HepG2 (cell line): ENCODE measurements at regions not wholly inside any gene's neighbourhood (a gene's known extent, or its start where the extent isn't known, plus 50 kb on each side); places are given as distances from the start of the nearest gene placed in this dataset.

Experiments used
- ATAC-seq: fragments of 200-7000 bp; cut with Tn5 transposase; 3 replicates; pipeline ENCODE4 v1.9.1; 2020; ENCODE audit warnings: mild to moderate bottlenecking, moderate library complexity
- BruUV-seq: library from RNA; stranded (reverse); fragments of 400-500 nt; replicated peaks from 2 replicates; lab custom pipeline; 2021; lab: Mats Ljungman, UMichigan
- CTCF ChIA-PET: fragments of 300-600 bp; formaldehyde crosslinking; extraction: SDS; loops from one replicate; lab custom pipeline; 2021; ENCODE audit warnings: low total read pairs, inconsistent platforms, low intra/inter-chr PET ratio; lab: Yijun Ruan, JAX
- POLR2A ChIA-PET: fragments of 350-600 bp; sonication (Branson Sonifier 250); formaldehyde crosslinking; loops from one replicate; lab custom pipeline; 2020; ENCODE audit warnings: antibody characterized with exemption, inconsistent platforms; lab: Yijun Ruan, JAX
- DNase-seq: peaks from one replicate; pipeline ENCODE4 v3.0.0-alpha.2; 2015; ENCODE audit warnings: low spot score
- FAIRE-seq: peaks from 3 replicates; lab custom pipeline; 2011; peaks lifted over from hg19 to GRCh38; lab: Jason Lieb, UNC
- H2AFZ ChIP-seq: one replicate; pipeline ENCODE4 v1.6.1; 2011; ENCODE audit warnings: low read length, inconsistent platforms
- H3K27ac ChIP-seq: fragments of 300-600 bp; 3 replicates; pipeline ENCODE4 v1.8.0; 2011; ENCODE audit warnings: mixed run types, mild to moderate bottlenecking, mixed read lengths, low read length, inconsistent platforms; ENCODE audit not compliant: insufficient read depth; ENCODE audit errors: extremely low read length
- H3K27me3 ChIP-seq, 2 experiments: fragments of 200-600 bp in 1 of 2; 2 replicates in 1 of 2; 3 replicates in 1 of 2; pipeline versions ENCODE4 v1.6.0 to v1.8.0; 2011; ENCODE audit warnings: low read length in 2 of 2, mild to moderate bottlenecking in 2 of 2, moderate library complexity in 2 of 2, inconsistent platforms in 1 of 2; ENCODE audit not compliant: insufficient read depth in 2 of 2, control insufficient read depth in 1 of 2
- H3K36me3 ChIP-seq, 2 experiments: fragments of 200-600 bp in 1 of 2; replicated peaks in 1 of 2; 2 replicates in 1 of 2; 3 replicates in 1 of 2; pipeline versions ENCODE4 v1.5.1 to v1.8.0; 2011; ENCODE audit warnings: low read length in 2 of 2, inconsistent platforms in 1 of 2; ENCODE audit not compliant: insufficient read depth in 2 of 2, control insufficient read depth in 1 of 2
- H3K4me1 ChIP-seq: 2 replicates; pipeline ENCODE4 v1.5.1; 2012; ENCODE audit warnings: low read length, inconsistent platforms; ENCODE audit not compliant: insufficient read depth
- H3K4me2 ChIP-seq: 2 replicates; pipeline ENCODE4 v1.6.0; 2011; ENCODE audit warnings: low read depth, low read length, inconsistent platforms
- H3K4me3 ChIP-seq, 3 experiments: fragments of 200-600 bp in 1 of 3; sonication (generic), shearing (Covaris generic) in 1 of 3; replicated peaks in 1 of 3; 2 replicates each; pipeline ENCODE4 v1.5.1; 2011 to 2016; ENCODE audit warnings: low read length in 3 of 3, inconsistent platforms in 2 of 3, low read depth in 2 of 3, mild to moderate bottlenecking in 2 of 3, control low read depth in 1 of 3, mixed read lengths in 1 of 3; ENCODE audit not compliant: insufficient read depth in 1 of 3
- H3K79me2 ChIP-seq: one replicate; pipeline ENCODE4 v1.6.1; 2011; ENCODE audit warnings: low read length, inconsistent platforms; ENCODE audit not compliant: insufficient read depth
- H3K9ac ChIP-seq: 2 replicates; pipeline ENCODE4 v1.6.0; 2011; ENCODE audit warnings: mild to moderate bottlenecking, low read depth, low read length, inconsistent platforms; ENCODE audit not compliant: insufficient read depth
- H3K9me3 ChIP-seq: 2 replicates; pipeline ENCODE4 v1.5.1; 2012; ENCODE audit warnings: mild to moderate bottlenecking, low read length
- H4K20me1 ChIP-seq: 2 replicates; pipeline ENCODE4 v1.6.0; 2011; ENCODE audit warnings: inconsistent platforms, mild to moderate bottlenecking, low read length, moderate library complexity; ENCODE audit not compliant: insufficient read depth
- ATRX ChIP-seq: sonication (generic); formaldehyde crosslinking; IDR thresholded peaks from 2 replicates; pipeline ENCODE4 v1.4.0; 2020; ENCODE audit warnings: missing genetic modification reagents, borderline replicate concordance
- HIC2 ChIP-seq: sonication (generic); formaldehyde crosslinking; IDR thresholded peaks from 2 replicates; pipeline ENCODE4 v1.9.0; 2022; ENCODE audit warnings: low read depth, missing genetic modification reagents
- JUNB ChIP-seq: sonication (generic); formaldehyde crosslinking; IDR thresholded peaks from 2 replicates; pipeline ENCODE4 v1.8.0; 2022; ENCODE audit warnings: missing genetic modification reagents, mild to moderate bottlenecking, borderline replicate concordance
- JUND ChIP-seq: sonication (generic); formaldehyde crosslinking; IDR thresholded peaks from 2 replicates; pipeline ENCODE4 v1.8.0; 2022; ENCODE audit warnings: mild to moderate bottlenecking, missing genetic modification reagents
- NCOR1 ChIP-seq: fragments of 200-600 bp; sonication (generic); IDR thresholded peaks from 2 replicates; pipeline ENCODE4 v1.7.0; 2017; ENCODE audit warnings: antibody characterized with exemption, low read length, borderline replicate concordance
- NONO ChIP-seq, 2 experiments: fragments of 450-650 bp in 1 of 2; sonication (generic) in 1 of 2; formaldehyde crosslinking in 1 of 2; IDR thresholded peaks in 1 of 2; conservative IDR thresholded peaks in 1 of 2; 2 replicates each; pipeline versions ENCODE4 v1.6.1 to v1.8.0; 2017 to 2022; ENCODE audit warnings: mild to moderate bottlenecking in 1 of 2, missing genetic modification reagents in 1 of 2, moderate library complexity in 1 of 2
- RELA ChIP-seq: sonication (generic); formaldehyde crosslinking; IDR thresholded peaks from 2 replicates; pipeline ENCODE4 v1.4.0; 2020; ENCODE audit warnings: missing genetic modification reagents
- SIX4 ChIP-seq: sonication (generic); formaldehyde crosslinking; IDR thresholded peaks from 2 replicates; pipeline ENCODE4 v1.4.0; 2020; ENCODE audit warnings: missing genetic modification reagents
- SPEN ChIP-seq: sonication (generic); formaldehyde crosslinking; IDR thresholded peaks from 2 replicates; pipeline ENCODE4 v1.5.1; 2020; ENCODE audit warnings: low read depth, mild to moderate bottlenecking, missing genetic modification reagents
- ZBTB10 ChIP-seq: sonication (generic); formaldehyde crosslinking; IDR thresholded peaks from 2 replicates; pipeline ENCODE4 v1.4.0; 2020; ENCODE audit warnings: missing genetic modification reagents, borderline replicate concordance
- ZNF446 ChIP-seq: sonication (generic); formaldehyde crosslinking; IDR thresholded peaks from 2 replicates; pipeline ENCODE4 v1.5.0; 2020; ENCODE audit warnings: mild to moderate bottlenecking, missing genetic modification reagents
- ZNF792 ChIP-seq: IDR thresholded peaks from 2 replicates; pipeline ENCODE4 v1.6.1; 2016
- ZNF816 ChIP-seq: sonication (generic); formaldehyde crosslinking; IDR thresholded peaks from 2 replicates; pipeline ENCODE4 v1.8.0; 2022; ENCODE audit warnings: missing genetic modification reagents, mild to moderate bottlenecking, borderline replicate concordance
- WGBS: methylation state at CpG from one replicate; pipeline ENCODE4 v1.1.6; 2017; ENCODE audit warnings: low lambda C conversion rate; 5-methylcytosine and 5-hydroxymethylcytosine counted together
- in situ Hi-C: cut with HindIII; loops from 2 replicates; pipeline ENCODE4 v1.10.0; 2017; ENCODE audit warnings: low pct_unique_long_range_greater_than_20kb; ENCODE audit not compliant: extremely low pct_ligation_motif_present
- intact Hi-C: fragments of 100-400 bp; cut with micrococcal nuclease; formaldehyde crosslinking; loops from one replicate; pipeline ENCODE4 v1.10.0; 2022; ENCODE audit not compliant: unreplicated experiment

- TF ChIP-seq ZNF792 (CRISPR knock-in tag) = no peak
- no peak for TF ChIP-seq JUND
Measured at GRCh38 chr6:126134491-126134890, 148.2 kb downstream of the TRMT11 start (continued).

GRCh38 chr6:126140015-126140414 lies 153.7 kb downstream of the TRMT11 start:
- ATAC-seq = no peak
- FAIRE-seq = no peak
- DNase-seq = no peak
- Histone ChIP-seq H3K9ac (no peak overlapping the region), H3K36me3 (no peaks in the 10 kb centered on the region; a peak in 1 of 5 replicates), H2AFZ (no peak overlapping the region), H3K4me3 (no peak overlapping the region), H3K9me3 (peaks cover 17% of the 10 kb centered on the region), H3K27me3 (no peaks in the 10 kb centered on the region), H3K4me2 (no peak overlapping the region), H3K4me1 (no peaks in the 10 kb centered on the region), H3K79me2 (no peaks in the 10 kb centered on the region), H3K27ac (no peak overlapping the region), H4K20me1 (no peaks in the 10 kb centered on the region)
- in situ Hi-C loops = no loop called here
- POLR2A ChIA-PET = no interaction called here
- BruUV-seq = no TSS peak
- CTCF ChIA-PET = no interaction called here
- no peak for TF ChIP-seq ATRX (CRISPR knock-in tag)
- intact Hi-C loops = no loop called here

GRCh38 chr6:126143761-126144251 lies 157.5 kb downstream of the TRMT11 start:
- Histone ChIP-seq H3K4me2 (no peak overlapping the region), H3K27me3 (no peaks in the 10 kb centered on the region), H3K79me2 (no peaks in the 10 kb centered on the region), H3K4me1 (no peaks in the 10 kb centered on the region), H3K9ac (no peak overlapping the region), H3K36me3 (no peaks in the 10 kb centered on the region), H2AFZ (no peak overlapping the region), H3K4me3 (no peak overlapping the region), H3K9me3 (no peaks in the 10 kb centered on the region), H3K27ac (no peak overlapping the region), H4K20me1 (no peaks in the 10 kb centered on the region)
- ChIA-PET CTCF (no interaction called here), POLR2A (no interaction called here)
- FAIRE-seq (no peak), ATAC-seq (no peak), DNase-seq (no peak)
- in situ Hi-C loops = no loop called here
- no TSS peak for BruUV-seq
- intact Hi-C loops = no loop called here
- 94% methylated on average over 3 of the region's 3 CpGs for WGBS
- TF ChIP-seq ZNF446 (CRISPR knock-in tag) (no peak), ZBTB10 (CRISPR knock-in tag) (no peak), ZNF816 (no peak), SIX4 (CRISPR knock-in tag) (no peak), SPEN (CRISPR knock-in tag) (no peak), NCOR1 (no peak), HIC2 (CRISPR knock-in tag) (no peak), NONO (IDR thresholded peaks at IDR 0.05) (no peak), NONO (CRISPR knock-in tag; conservative IDR thresholded peaks at IDR 0.05) (no peak), JUNB (CRISPR knock-in tag) (no peak), RELA (CRISPR knock-in tag) (no peak)
